HG03575 (cell line): ENCODE measurements at regions not wholly inside any gene's neighbourhood (a gene's known extent, or its start where the extent isn't known, plus 50 kb on each side); places are given as distances from the start of the nearest gene placed in this dataset.
"Not testable (repeated sequence)": the region's sequence is repeated elsewhere in the genome, so short reads cannot be mapped to it uniquely, and the experiment has no call there.

Experiments used
- ATAC-seq: cut with Tn5 transposase; IDR thresholded peaks from one replicate; pipeline ENCODE4 v1.9.1; 2021; ENCODE audit not compliant: unreplicated experiment, insufficient number of reproducible peaks, low FRiP score; ENCODE audit errors: extremely low read depth

- no peak for ATAC-seq
Observed at GRCh38 chr5:117161718-117162335, 587.2 kb upstream of the SEMA6A start.

DNA sequence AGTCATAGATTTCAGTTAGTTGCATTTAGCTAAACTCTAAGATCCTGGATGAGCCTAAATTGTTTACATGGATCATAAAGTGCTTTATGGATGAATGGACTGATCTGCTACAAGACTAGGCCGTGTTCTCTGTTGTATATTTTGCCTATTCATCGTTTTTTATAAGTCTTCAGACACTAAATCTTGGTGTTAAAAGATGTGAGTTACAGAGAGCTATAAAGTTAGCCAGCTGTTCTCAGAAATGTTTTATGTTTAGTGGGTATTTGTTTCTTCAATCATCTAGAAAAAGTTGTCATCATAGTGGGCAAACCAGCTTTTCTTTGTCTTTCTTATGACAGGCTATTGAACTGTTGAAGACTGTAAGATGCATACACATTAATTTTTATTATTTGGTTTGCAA, 585.8 kb upstream of the SEMA6A start:
- no peak for ATAC-seq

DNA sequence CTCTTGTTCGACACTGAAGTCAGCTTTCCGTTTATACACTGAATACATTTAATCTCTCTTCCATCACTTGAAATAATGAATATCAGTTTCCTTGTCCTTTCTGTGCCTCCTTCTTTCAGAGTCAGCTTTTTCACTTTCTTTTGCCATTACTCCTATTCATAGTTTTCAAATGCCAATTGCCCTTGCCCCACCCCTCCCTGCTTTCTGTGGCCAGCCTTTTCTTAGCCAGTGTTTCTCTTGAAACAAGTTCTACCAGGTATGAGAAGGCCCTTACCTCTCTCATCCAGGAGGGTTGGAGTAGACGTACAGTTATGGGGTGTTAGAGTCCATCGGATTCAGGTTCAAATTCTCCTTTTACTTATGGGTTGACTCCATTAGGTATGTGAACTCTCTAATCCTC, 574.7 kb upstream of the SEMA6A start:
- ATAC-seq = no peak

DNA sequence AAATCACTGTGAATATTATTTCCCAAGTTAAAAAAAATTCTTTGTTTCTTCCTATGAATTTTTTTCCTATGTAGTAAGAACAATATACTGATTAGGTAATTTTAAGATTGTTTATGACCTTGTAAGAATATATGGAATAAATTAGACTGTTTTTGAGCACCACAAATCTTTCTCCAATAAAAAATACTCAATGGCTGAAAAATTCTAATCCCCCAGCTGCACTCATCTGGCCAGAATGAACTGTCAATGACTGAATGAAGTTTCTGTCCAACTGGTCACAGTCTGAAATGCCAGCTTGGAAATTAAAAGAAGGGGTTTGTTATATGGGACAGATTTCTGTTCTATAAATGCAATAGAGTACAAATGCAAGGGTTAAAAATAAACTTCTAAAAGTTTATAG, 569.5 kb upstream of the SEMA6A start:
- ATAC-seq = no peak

DNA sequence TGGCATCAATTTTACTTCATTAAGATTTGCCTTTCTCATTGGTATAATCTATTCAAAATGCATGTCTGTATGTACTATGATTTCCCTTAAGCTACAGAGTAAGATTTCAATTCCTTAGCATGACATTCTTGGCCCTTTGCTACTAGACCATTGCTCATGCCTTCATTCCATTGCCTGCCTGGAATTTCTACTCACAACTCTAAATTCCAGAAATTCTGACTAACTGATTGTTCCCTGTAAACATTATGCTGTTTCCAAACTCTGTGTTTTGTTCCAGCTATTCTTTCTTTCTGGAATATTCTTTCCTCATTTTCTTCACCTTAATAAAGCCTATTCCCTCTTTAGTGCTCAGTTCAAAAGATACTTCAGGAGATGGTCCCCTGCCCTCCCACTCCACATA, 568.8 kb upstream of the SEMA6A start:
- no peak for ATAC-seq

DNA sequence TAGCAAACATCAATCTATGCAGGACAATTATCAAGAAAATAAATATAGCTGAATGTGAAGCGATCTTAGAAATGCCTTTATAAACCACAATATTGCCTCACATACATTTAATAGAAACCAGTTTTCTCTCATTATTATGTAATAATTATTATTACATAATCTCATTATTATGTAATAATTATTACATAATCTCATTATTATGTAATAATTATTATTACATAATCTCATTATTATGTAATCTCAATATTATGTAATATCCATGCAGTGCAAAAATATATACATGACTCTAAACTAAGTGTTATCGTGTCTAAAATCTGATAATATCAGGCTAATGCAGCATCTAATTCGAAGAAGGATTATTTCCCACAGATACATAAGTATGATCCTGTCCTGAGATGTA, 563.9 kb upstream of the SEMA6A start:
- ATAC-seq = no peak

- ATAC-seq = no peak
Observed at GRCh38 chr5:117135851-117136250, 561.2 kb upstream of the SEMA6A start.

- ATAC-seq = no peak
Observed at GRCh38 chr5:117133198-117133597, 558.6 kb upstream of the SEMA6A start.

- no peak for ATAC-seq
Observed at GRCh38 chr5:117131876-117132275, 557.3 kb upstream of the SEMA6A start.

- peak; percentile 95 for ATAC-seq
Observed at GRCh38 chr5:117131048-117131679, 556.5 kb upstream of the SEMA6A start.

- no peak for ATAC-seq
Observed at GRCh38 chr5:117118499-117118898, 543.9 kb upstream of the SEMA6A start.

- not testable (repeated sequence) for ATAC-seq
Observed at GRCh38 chr5:117117314-117117713, 542.7 kb upstream of the SEMA6A start.

- no peak for ATAC-seq
Observed at GRCh38 chr5:117110548-117110947, 535.9 kb upstream of the SEMA6A start.

DNA sequence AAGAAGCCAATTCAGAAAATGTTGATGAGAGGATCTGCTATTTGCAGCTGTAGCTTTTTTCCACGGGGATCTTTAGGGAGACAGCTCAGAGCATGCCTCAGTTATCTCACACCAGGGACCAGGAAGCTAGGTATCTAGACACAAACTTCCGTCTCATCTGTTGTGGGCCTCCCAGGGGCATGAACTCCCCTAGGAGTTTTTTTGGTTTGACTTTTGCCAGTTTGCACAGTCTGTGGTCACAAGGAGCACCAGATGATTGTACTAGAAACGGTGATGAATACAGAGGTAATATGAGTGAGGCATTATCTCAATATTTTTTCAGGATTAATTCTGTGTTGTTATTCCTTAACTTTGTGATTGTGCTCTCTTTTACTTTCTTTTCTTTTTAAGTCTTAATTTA, 533.2 kb upstream of the SEMA6A start:
- no peak for ATAC-seq

- no peak for ATAC-seq
Observed at GRCh38 chr5:117103703-117104102, 529.1 kb upstream of the SEMA6A start.

- ATAC-seq = no peak
Observed at GRCh38 chr5:117102591-117102990, 528.0 kb upstream of the SEMA6A start.

DNA sequence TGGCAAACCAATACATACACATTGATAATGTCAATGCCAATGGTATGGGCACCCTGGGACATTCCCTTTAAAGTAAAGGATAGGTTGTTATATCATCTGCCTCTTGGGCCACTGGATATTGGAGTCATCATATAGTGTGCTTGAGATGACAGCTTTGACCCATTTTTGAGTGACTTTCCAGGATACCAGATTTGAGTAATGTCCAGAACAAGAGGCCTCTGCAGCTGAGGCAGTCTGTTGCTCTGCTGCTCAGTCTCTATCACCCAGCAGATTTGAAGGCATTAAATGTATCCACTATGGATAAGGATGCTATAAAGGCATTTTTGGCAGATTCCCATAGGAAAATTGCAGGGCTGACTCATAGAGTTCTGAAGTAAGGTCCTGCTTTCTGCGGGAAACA, 525.6 kb upstream of the SEMA6A start:
- no peak for ATAC-seq

DNA sequence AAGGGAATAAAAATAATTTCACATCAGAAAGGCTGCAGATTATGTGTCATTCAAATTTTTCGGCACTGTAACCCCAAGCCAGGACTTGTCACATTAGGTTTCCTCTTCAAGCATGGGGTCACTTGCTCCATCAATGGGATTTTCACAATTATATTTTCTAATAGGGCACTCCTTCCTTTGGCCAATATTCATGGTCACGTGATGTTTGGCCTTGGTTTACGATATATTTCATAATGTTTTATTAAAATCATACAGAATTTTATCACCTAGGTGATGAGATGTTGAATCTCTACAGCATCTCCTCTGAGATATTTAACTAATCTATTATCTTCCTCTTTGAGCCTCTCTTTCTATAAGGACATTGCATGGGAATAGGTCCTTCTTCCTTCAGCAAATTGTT, 523.5 kb upstream of the SEMA6A start:
- no peak for ATAC-seq

DNA sequence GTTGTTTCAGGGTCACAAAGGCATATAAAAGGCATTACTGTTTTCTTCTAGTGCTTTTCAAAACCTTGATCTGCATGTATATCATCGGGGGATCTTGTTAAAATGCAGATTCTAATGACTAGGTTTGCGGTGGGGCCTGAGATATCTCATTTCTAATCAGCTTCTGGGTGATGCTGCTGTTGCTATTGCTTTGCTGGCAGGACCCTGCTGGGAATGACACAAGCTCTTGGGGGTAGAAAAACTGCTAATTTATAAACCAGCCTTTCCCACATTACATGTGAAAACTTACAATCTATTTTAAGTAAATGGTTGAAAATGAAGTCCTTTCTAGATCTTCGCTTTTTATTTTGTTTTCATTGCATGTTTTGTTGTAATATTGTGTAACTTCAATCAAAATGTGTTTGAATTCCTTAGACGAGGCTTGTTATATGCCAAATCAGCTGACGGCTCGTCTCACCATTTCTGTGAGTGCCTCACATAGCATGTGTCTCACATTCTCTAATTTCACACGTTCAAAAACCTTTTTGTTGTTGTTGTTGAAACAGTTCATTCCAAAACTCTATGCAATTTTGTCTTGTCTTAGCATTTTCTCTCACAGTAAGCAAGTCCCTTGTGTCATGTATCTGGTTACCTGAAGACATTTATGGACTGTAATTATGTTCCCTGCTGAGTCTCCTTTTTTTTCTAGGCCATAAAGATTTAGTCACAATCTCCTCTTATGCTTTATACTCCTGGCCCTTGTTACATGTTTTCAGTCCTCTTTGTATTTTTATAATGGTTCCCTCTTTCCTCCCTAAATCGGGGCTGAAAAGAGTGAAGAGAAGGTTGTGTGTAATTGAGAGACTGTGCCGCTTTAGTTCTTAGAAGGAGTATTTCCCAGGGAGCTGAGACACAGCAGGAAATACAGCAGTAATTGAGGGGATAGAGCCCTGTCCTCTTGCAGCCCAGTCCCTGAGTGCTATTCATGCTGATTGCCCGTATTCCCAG, 521.0 kb upstream of the SEMA6A start:
- ATAC-seq = no peak
